Fibroblast of upper back skin (primary cell): ENCODE measurements at regions not wholly inside any gene's neighbourhood (a gene's known extent, or its start where the extent isn't known, plus 50 kb on each side); places are given as distances from the start of the nearest gene placed in this dataset.
"Not testable (repeated sequence)": the region's sequence is repeated elsewhere in the genome, so short reads cannot be mapped to it uniquely, and the experiment has no call there.

ENCODE experiments used
- DNase-seq: peaks from one replicate; pipeline ENCODE4 v3.0.0-alpha.2; 2013

DNA sequence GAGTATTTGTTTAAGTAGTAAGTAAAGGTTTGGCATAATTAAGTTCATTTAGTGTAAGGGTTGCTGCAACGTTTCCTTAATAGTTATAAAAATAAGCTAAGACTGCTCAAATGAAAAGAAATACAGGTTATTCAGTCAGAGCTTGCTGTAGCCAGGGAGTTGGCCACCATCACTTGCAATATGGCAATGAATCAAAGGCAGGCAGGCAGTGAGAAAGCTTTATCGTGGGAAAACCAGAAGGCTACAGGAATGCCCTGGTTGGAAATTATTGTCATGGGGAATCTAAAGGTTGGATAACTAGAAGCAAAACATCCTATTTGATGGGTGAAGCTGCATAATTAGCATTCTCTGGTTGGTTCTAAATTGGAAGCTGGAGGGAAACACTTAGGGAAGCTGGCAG is 1286.4 kb upstream of the CDH18 start:
- DNase-seq: not testable (repeated sequence)

DNA sequence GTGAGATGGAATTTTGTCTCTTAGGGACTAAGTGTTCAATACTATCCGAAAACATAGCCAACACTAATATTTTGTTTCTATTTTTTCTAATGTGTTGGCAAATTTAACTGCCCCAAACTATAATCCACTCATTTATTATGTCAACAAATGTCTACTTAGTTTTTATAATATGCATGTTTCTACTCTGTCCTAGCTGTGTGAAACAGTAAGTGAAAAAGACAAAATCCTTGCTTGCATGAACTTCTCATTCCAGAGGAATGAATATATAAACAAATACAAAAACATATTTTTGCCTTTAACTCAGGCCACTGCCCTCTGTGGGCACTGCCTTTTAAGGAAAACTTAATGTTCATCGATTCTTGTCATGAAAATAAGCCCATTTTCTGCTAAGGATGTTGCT is 1275.4 kb upstream of the CDH18 start:
- no peak for DNase-seq

- DNase-seq: no peak
These were observed 1266.2 kb upstream of the CDH18 start for GRCh38 chr5:21254161-21254560.

DNA sequence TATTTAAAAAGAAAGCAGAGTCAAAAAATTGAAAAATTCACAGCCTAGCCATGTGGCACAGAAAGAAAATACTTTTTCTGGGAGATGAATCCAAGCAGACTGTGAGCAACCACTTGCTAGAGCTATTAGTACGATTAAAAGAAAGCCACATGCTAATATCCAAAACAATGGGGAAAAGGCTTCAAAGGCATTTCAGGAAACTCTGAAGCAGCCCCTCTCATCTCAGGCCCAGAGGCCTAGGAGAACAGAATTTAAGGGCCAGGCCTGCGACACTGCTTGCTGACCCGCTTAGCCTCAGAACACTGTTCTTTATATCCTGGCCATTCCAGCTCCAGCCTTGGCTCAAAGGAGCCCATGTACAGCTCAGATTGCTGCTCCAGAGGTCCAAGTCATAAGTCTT is 1257.0 kb upstream of the CDH18 start:
- DNase-seq: no peak

GRCh38 chr5:21238786-21239185 is 1250.8 kb upstream of the CDH18 start:
- no peak for DNase-seq

- DNase-seq: peak; percentile 58
These were observed 1249.5 kb upstream of the CDH18 start for GRCh38 chr5:21237461-21237860.

DNA sequence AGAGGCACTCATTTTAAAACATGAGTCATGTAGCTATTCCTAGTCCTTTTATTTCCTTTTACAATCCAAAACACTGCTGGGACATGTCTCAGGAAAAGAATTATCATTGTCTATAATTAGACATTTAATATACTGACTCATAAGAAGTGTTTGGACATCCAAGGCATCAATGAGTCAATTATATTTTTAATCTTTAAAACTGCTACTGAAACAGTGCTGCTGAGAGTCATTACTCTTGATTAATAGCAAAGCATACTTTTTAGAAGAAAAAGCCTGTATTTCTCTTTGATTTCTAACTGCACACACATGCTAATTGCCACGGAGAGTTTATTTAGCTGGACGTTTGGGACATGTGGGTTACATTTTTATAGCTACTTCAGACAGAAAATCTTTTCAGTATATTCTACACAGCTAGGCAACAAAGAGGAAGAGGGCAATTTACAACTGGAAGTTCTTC is 1249.0 kb upstream of the CDH18 start:
- peak; percentile 72 for DNase-seq

GRCh38 chr5:21236104-21236503 is 1248.1 kb upstream of the CDH18 start:
- DNase-seq: peak; percentile 7

- no peak for DNase-seq
These were observed 1237.4 kb upstream of the CDH18 start for GRCh38 chr5:21225223-21226064.

GRCh38 chr5:21221616-21222015 is 1233.6 kb upstream of the CDH18 start:
- DNase-seq: no peak

DNA sequence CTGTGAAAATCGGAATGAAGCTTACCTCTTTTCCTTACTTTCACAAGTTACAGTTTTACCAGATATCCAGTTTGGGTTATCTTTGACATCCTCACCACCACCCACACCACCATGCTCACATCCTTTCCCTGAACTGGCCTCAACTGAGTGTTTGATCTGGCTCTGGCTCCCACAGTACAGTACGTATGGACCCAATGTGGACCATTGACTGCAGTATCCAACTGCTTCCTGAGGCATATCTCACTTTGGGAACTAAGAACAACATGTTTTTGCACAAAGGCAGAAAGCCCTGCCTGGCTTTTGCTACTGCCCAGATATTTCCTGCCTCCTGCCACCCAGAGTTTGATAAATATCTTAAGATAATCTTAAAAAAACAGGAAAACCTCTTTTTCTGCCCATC is 1232.0 kb upstream of the CDH18 start:
- DNase-seq: no peak

DNA sequence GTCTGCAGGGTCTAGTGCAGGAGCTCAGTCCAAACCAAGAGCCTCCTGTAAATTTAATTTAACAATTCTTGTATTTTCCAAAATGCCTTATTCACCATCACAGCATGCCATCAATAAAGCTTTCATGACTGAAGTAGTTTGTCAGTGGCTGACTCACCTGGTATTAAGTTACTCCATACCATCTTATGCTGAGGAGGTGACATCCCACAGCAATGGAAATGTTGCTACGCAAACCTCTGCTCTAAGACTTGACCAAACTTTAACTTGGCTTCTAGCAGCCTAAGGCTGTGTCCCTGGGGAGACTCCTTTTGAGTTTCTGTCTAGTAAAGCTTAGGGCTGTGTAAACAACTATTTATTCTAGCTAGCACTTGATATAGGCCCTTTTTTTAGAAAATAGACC is 1231.3 kb upstream of the CDH18 start:
- DNase-seq: peak; percentile 65

GRCh38 chr5:21212026-21212425 is 1224.0 kb upstream of the CDH18 start:
- peak; percentile 46 for DNase-seq

DNA sequence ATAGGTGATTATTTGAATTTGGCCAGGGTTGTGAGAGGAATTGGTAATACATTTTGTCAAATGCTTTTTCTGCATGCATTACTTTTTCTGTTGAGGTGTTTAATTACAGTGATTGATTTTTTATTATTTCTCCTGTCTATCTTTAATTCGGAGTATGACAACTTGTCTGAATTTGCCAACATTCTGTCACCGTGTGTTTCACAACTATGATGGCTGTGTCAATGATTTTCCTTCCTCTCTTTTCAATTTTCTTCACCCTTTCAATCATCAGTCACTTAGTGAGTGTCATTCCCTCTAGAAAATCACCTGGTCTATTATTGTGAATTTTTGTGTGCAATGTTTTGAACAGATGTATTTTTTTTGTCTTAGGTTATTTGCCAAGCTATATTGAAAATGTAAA is 1221.4 kb upstream of the CDH18 start:
- no peak for DNase-seq

GRCh38 chr5:21199087-21199486 is 1211.1 kb upstream of the CDH18 start:
- no peak for DNase-seq

DNA sequence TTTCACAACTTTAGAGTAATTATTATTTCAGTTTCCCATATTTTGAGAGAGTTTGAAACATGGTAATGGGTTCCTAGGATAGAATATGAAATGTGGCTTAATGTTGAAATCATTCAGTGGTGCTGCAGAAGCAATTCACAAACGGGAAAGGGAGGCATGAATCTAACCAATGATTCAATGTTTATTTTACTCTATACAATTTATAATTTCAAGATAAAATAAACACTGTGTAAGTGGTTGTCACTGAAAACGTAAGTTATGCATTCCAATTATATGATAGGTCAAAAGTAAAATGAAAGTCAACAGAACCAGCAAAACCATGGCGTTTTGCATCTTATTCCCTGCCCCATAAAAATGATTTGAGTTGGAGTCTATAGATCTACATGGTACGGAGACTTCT is 1207.1 kb upstream of the CDH18 start:
- DNase-seq: no peak

DNA sequence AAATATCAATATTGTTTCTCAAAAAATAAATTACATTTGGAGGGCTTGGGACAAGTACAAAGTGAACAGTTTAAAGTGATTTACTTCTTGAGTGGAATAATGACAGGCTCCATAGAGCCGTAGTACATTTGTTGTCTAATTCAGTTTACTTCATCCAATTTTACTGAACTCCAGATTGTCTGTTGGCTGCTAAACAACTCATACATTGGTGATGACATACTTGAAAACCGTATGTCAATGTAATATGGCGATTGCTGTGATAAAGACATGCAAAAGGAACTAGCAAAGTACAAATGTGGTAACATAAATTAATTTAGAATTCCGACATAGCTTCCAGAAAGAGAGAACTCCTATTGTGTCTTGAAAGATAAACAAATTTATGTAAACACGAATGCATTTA is 1197.5 kb upstream of the CDH18 start:
- DNase-seq: no peak

DNA sequence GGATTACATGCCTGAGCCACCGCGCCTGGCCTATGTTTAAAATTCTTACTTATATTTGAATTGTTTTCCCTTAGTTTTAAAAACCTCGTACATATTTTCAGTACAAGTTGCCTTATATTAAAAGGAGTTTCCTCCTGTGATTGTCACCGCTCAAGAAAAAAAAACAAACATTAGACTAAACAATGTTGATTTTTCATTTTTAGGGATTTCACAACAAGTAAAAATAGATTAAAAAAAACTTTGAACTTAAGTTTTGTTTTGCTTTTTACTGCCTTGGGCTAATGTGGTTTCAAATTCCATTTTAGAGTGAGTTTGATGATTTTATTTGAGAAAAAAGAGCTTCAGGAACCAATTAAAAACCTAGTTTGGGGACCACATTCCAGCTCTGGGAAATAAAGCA is 1196.6 kb upstream of the CDH18 start:
- no peak for DNase-seq

DNA sequence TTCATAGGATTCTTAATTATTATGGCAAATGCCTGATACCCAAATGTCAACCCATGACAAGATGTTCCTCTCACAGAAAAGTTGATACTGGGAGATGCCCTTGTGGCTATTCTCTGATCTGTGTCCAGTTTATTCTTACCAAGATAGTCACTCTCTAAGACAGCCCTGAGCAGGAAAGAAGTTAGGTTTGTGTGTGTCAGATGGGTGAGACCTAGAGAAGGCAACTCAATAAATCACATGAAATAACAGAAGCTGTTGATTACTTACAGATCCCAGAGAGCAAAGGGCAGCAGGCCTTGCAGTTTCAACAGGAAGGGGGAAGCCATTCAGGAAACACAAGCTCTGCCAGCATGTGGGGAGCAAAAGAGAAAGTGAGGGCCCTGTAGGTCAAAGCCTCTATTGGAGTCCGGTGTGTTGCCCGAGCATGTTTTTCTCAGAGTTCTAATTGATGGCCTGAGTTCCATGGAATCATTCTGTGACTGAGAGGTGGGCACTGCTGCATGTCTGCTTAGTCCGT is 1193.7 kb upstream of the CDH18 start:
- no peak for DNase-seq

- DNase-seq: peak; percentile 12
These were observed 1185.5 kb upstream of the CDH18 start for GRCh38 chr5:21173526-21173925.

- DNase-seq: peak; percentile 62
These were observed 1185.0 kb upstream of the CDH18 start for GRCh38 chr5:21173036-21173435.

GRCh38 chr5:21171038-21171437 is 1183.0 kb upstream of the CDH18 start:
- DNase-seq: no peak

DNA sequence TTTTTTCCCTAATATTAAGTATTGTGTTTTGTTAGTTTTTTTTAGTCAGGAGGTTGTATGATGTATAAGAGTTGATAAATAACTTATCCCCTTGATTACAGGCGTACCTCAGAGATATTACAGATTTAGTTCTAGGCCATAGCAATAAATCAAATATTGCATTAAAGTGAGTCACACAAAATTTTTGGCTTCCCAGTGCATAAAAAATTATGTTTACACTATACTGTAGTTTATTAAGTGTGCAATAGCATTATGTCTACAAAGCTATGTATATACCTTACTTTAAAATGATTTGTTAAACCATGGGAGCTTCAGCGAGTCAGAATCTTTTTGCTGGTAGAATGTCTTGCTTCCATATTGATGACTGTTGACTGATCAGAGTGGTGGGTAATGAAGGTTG is 1180.6 kb upstream of the CDH18 start:
- no peak for DNase-seq

- DNase-seq: no peak
These were observed 1177.3 kb upstream of the CDH18 start for GRCh38 chr5:21165344-21165743.

GRCh38 chr5:21164425-21164824 is 1176.4 kb upstream of the CDH18 start:
- DNase-seq: no peak
